HEK293T (cell line): ENCODE measurements at regions not wholly inside any gene's neighbourhood (a gene's known extent, or its start where the extent isn't known, plus 50 kb on each side); places are given as distances from the start of the nearest gene placed in this dataset.

Experiments
- BHLHE40 ChIP-seq: fragments of 450-650 bp; IDR thresholded peaks from 2 replicates; pipeline ENCODE4 v1.6.1; 2016; ENCODE audit warnings: mild to moderate bottlenecking, moderate library complexity, borderline replicate concordance
- CTBP1 ChIP-seq: fragments of 450-650 bp; IDR thresholded peaks from 2 replicates; pipeline ENCODE4 v1.6.1; 2016; ENCODE audit warnings: borderline replicate concordance
- FOXM1 ChIP-seq: fragments of 450-650 bp; IDR thresholded peaks from 2 replicates; pipeline ENCODE4 v1.6.1; 2017; ENCODE audit warnings: mild to moderate bottlenecking, borderline replicate concordance
- HDGF ChIP-seq: fragments of 450-650 bp; IDR thresholded peaks from 2 replicates; pipeline ENCODE4 v1.6.1; 2017; ENCODE audit warnings: antibody characterized with exemption, borderline replicate concordance
- L3MBTL2 ChIP-seq: fragments of 450-650 bp; conservative IDR thresholded peaks from 2 replicates; pipeline ENCODE4 v1.6.1; 2016; ENCODE audit warnings: mild to moderate bottlenecking
- SUZ12 ChIP-seq: fragments of 450-650 bp; IDR thresholded peaks from 2 replicates; pipeline ENCODE4 v1.6.1; 2016; ENCODE audit warnings: mild to moderate bottlenecking
- TARDBP ChIP-seq: fragments of 450-650 bp; IDR thresholded peaks from 2 replicates; pipeline ENCODE4 v1.6.1; 2016
- ZNF384 ChIP-seq: fragments of 450-650 bp; IDR thresholded peaks from 2 replicates; pipeline ENCODE4 v1.6.1; 2016
- TF ChIP-seq, protein P1 (sequence below): fragments of 450-650 bp; IDR thresholded peaks from 2 replicates; pipeline ENCODE4 v1.6.1; 2016

DNA sequence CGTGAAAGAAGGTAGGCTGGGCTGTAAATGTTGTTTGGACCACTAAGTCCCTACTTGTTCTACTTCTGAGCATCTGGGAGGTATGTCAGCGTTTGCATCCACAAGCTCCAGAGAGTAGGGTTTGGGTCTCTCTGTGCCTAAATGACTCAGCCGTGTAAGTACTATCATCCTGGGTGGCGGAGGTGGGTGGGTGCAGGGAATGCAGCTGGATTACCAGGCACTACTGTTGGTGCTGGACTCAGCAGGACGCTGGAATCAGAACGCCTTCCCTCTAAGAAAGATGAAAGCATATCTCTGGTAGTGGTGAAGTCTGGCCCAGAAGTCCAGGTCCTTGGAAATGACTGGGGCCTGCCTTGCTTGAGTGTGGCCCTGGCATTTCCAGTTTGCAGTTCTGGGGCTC, 289.7 kb downstream of the PCNX1 start:
- TF ChIP-seq BHLHE40 (no peak), HDGF (no peak), L3MBTL2 (no peak), SUZ12 (no peak), CTBP1 (no peak), FOXM1 (no peak), TARDBP (no peak), ZNF384 (no peak)
- TF ChIP-seq, protein P1, sequence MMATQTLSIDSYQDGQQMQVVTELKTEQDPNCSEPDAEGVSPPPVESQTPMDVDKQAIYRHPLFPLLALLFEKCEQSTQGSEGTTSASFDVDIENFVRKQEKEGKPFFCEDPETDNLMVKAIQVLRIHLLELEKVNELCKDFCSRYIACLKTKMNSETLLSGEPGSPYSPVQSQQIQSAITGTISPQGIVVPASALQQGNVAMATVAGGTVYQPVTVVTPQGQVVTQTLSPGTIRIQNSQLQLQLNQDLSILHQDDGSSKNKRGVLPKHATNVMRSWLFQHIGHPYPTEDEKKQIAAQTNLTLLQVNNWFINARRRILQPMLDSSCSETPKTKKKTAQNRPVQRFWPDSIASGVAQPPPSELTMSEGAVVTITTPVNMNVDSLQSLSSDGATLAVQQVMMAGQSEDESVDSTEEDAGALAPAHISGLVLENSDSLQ: no peak
